Sigmoid colon (tissue), 4 donors: ENCODE measurements at regions not wholly inside any gene's neighbourhood (a gene's known extent, or its start where the extent isn't known, plus 50 kb on each side); places are given as distances from the start of the nearest gene placed in this dataset.

Experiments used
- EP300 ChIP-seq, 4 donors: sonication (generic); formaldehyde crosslinking; IDR thresholded peaks; one replicate each; pipeline ENCODE4 v1.6.1; 2017; ENCODE audit warnings: antibody characterized with exemption in 4 of 4
- POLR2A ChIP-seq, 2 donors: fragments of 450-650 bp; IDR thresholded peaks; one replicate each; pipeline ENCODE4 v1.6.1; 2016; ENCODE audit warnings: antibody characterized with exemption in 2 of 2, mild to moderate bottlenecking in 2 of 2, moderate library complexity in 2 of 2

DNA sequence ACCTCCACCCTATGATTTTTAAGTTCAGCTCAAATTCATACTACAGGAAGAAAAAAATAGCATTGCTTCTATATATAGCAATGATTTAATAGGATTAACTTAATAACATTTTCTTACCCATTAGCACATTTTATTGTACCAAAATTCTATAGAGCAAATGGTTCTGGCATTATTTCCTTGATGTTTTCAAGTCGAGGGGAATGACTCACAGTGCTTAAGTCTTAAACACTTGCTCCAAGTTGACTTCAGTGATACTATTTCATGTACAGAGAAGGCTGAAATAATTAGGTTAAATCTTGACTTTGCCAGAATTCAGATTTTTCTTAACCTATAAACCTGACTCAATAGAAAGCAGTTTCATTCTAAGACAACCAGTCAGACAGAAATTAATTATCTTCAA is 1133.8 kb downstream of the SORCS3 start:
- TF ChIP-seq EP300 (IDR thresholded peaks at IDR 0.05): no peak
- no peak for TF ChIP-seq POLR2A (IDR thresholded peaks at IDR 0.05)
